AG08395 (cell line): ENCODE measurements at regions not wholly inside any gene's neighbourhood (a gene's known extent, or its start where the extent isn't known, plus 50 kb on each side); places are given as distances from the start of the nearest gene placed in this dataset.
"Not testable (repeated sequence)": the region's sequence is repeated elsewhere in the genome, so short reads cannot be mapped to it uniquely, and the experiment has no call there.

Experiments used
- DNase-seq: peaks from one replicate; pipeline ENCODE4 v3.0.0; 2012; ENCODE audit warnings: mixed read lengths, low spot score

GRCh38 chr9:90162326-90162725, 480.3 kb downstream of the DIRAS2 start:
- DNase-seq: no peak

- DNase-seq: no peak
Measured at GRCh38 chr9:90162819-90163218, 479.8 kb downstream of the DIRAS2 start.

GRCh38 chr9:90165281-90165680, 477.3 kb downstream of the DIRAS2 start:
- no peak for DNase-seq

GRCh38 chr9:90166374-90166773, 476.2 kb downstream of the DIRAS2 start:
- DNase-seq: not testable (repeated sequence)

DNA sequence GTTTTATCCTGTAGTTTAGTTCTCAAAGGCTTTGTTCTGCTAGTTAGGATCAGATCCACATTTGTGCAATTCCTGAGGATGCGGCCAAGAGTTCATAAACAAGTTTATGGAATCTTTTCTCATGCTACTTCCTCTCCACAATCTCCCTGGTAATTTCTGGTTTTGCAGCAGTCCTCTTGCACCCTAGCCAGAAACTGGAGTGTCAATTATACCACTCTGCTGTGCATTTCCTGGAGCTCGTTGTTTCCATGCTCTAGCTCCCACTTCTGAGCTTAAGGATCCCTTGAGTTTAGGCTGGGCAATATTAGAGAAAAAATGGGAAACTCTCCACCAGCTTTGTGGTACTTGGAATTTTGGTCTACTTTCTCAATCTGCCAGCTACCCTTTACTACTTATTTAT, 474.7 kb downstream of the DIRAS2 start:
- no peak for DNase-seq

GRCh38 chr9:90169490-90169889, 473.1 kb downstream of the DIRAS2 start:
- DNase-seq: no peak

- DNase-seq: not testable (repeated sequence)
Measured at GRCh38 chr9:90173935-90174334, 468.7 kb downstream of the DIRAS2 start.

- not testable (repeated sequence) for DNase-seq
Measured at GRCh38 chr9:90174346-90174745, 468.3 kb downstream of the DIRAS2 start.

- DNase-seq: no peak
Measured at GRCh38 chr9:90175257-90175656, 467.4 kb downstream of the DIRAS2 start.

DNA sequence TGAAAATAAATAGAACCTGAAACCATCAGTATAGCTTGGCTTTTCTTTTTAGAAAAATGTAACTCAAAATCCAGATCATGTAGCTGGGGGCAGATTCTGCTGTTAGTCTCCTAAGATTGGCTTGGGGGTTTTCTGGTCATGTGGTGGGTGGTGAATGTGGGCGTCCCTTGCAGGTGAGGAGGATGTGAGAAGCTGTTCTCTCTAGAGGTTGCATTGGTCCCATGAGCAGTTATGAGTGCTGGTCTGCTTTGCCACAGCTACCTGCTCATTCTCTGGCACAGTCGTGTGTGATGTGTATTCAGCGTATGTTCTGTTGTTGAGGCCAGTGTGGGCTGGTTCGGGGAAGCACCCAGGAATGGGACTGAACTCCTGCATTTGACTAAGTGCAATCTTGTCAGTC, 466.8 kb downstream of the DIRAS2 start:
- DNase-seq: no peak

- DNase-seq: no peak
Measured at GRCh38 chr9:90176901-90177300, 465.7 kb downstream of the DIRAS2 start.

DNA sequence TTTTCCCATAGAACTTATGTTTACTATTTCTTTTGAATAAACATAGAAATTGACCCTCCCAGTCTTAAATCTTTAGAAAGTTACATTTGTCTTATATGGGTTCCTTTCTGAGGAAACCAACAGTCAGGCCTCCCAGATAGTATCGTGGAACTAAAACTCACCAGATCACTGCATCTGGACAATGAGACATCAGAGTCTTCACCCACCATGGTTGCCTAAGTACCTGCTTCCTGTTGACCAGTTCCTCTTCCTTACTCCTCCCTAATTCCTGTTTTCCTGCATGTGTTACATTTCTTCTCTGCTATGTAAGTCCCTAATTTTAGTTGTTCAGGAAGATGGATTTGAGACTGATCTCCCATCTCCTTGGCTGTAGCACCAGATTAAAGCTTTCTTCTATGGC, 462.2 kb downstream of the DIRAS2 start:
- no peak for DNase-seq

DNA sequence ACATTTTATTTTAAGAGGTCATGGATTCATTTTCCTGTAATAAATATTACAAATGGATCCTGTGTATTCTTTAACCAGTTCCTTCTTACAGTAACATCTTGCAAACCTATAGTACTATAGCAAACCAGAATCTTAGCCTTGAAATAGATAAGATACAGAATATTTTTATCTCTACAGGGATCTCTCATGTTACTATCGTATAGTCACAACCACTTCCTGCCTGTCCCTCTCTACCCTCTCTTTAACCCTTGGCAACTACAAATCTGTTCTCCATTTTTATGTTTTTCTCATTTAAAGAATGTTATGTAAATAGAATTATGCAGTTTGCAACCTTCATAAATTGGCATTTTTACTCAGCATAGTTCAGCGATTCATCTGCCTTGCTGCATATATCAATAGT, 454.0 kb downstream of the DIRAS2 start:
- no peak for DNase-seq

GRCh38 chr9:90189306-90189705, 453.3 kb downstream of the DIRAS2 start:
- DNase-seq: no peak

DNA sequence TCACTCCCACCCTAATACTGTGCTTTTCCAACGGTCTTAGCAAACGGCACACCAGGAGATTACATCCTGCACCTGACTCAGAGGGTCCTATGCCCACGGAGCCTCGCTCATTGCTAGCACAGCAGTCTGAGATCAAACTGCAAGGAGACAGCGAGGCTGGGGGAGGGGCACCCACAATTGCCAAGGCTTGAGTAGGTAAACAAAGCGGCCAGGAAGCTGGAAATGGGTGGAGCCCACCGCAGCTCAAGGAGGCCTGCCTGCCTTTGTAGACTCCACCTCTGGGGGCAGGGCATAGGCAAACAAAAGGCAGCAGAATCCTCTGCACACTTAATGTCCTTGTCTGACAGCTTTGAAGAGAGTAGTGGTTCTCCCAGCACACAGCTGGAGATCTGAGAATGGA, 450.2 kb downstream of the DIRAS2 start:
- not testable (repeated sequence) for DNase-seq

- DNase-seq: no peak
Measured at GRCh38 chr9:90198956-90199355, 443.7 kb downstream of the DIRAS2 start.

DNA sequence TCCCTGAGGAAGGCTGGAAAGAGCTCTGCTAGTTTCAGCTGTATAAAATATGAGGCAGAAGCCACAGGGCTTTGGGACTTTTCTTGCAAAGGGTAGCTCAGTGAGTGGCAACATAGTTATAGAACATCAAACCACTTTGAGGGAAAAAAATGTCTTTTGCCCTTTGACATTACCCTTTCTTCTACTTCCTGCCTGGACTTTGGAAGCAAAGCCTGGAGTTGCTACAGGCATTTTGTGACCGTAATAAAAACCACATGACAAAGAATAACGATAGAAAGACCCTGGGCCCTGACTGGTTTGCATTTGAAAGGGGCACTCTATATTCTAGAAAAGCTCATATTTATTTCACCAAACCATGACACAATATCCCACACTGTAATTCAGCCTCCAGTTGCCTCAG, 440.9 kb downstream of the DIRAS2 start:
- DNase-seq: no peak

DNA sequence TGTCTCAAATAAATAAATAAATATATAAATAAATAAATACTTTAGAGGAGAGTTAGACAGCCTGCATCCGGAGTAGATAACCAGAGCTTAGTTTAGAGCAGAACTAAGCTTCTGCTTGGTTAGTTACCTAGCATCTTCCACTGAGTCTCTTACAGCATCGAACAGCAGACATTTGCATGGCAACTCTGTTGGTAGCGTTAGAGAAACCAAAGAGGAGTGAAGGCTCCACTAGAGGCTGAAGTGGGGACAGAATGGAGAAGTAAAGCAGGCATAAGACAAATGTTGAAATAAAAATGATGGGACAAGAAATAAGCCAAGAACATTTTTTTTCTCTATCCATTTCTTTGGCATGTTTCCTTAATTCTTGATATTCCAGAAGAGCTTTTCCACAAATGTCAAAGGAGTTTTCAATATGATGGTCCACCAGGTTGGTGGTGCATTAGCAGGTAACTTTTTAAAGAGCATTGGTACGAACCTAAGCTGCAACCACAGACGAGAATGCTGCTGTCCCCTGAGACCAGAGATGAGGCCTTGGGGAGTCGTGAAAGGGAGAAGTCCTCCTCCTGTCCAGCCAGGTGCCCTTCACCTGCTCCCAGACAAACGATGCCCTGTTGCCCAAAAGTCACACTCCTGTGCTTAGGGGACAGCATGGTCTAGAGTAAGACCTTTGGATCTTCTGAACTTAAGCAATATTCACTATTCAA, 438.3 kb downstream of the DIRAS2 start:
- DNase-seq: no peak

DNA sequence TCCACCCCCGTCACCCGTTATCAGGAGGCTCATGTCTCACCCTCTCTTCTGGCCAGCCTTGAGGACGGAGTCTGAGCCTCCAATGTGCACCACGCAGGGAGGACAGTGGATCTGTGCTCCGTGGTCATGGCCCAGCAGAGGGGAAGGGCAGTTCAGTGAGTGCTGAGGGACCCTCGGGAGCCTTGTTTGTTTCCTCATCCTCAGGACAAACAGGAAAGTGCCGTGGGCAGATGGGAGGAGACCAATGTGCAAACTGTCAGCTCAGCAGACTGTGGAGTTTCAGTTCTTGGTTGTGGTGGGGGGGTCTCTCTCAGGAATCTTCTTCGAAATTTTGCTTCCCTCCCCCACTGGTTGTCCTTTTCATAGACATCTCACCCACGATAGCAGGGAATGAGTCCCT, 429.6 kb downstream of the DIRAS2 start:
- not testable (repeated sequence) for DNase-seq

DNA sequence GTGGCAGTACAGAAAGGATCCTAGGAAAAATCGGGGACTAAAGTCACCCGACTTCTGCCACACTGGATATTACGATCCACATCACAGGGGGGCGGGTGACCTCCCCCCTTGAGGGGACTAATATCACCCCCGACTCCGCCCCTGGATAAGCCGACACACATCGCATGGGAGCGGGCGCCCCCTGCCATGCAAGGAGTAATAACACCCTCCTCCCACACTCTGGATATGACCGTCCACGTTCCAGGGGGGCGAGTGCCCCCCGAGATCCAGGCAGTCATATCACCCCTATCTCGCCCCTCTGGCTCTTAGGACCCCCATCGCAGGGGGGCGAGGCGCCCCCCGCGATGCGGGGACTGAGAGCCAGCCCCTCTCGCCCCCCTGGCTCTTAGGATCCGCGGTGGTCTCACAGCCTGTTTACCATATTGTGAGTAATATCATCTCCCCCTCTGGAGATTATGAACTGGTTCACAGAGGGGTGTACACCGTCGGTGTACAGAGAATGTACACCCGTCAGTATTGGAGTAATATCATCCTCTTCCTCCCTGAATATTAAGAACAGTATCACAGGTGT, 423.0 kb downstream of the DIRAS2 start:
- DNase-seq: no peak

DNA sequence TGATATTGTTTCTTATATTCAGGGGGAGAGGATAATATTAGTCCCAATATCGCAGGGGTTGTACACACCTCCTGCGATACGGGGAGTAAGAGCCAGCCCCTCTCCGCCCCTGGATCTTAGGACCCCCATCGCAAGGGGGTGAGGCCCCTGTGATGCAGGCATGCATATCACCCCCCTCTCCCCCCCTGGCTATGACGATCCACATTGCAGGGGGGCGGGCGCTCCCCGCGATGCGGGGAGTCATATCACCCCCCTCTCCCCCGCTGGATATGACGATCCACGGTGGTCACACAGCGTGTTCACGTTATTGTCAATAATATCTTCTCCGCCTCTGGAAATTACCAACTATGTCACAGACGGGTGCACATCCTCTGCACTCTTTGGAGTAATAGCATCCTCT, 420.7 kb downstream of the DIRAS2 start:
- not testable (repeated sequence) for DNase-seq

DNA sequence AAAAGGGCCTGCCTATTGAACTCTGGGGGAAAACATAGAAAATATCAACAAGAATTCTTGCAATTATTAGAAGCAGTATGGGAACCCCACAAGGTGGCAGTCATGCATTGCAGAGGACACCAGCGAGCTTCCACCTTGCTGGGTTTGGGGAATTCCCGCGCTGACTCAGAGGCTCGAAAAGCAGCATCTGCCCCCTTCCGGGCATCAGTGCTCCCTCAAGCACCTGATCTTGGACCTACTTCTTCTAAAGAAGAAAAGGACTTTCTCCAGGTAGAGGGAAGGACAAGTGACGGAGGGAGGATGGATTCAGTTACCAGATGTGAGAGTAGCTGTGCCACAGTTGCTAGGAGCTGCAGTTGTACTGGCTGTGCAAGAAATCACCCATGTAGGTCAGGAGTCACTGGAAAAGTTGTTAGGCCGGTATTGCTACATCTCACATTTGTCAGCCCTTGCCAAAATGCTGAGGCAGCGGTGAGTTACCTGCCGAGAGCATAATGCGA, 415.7 kb downstream of the DIRAS2 start:
- DNase-seq: not testable (repeated sequence)

- not testable (repeated sequence) for DNase-seq
Measured at GRCh38 chr9:90233081-90233480, 409.5 kb downstream of the DIRAS2 start.

DNA sequence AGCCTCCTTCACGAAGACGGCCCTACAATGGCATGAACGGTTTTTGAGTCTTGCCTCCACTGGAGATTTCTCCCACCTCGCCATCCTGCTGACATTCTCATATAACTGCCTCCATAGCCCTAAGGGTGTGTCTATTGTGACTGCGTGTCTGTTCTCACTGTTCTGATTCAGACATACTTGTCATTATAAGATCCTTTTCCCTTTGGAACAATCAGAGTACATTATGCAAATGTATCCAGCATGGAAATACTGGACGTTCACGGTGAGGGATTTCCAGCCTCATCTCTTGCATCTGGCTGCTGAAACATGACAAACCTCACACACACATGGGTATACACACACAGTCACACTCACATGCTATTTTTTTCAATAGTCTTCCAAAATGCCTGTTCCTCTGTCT, 402.1 kb downstream of the DIRAS2 start:
- no peak for DNase-seq
